ENCODE measurements at regions not wholly inside any gene's neighbourhood (a gene's known extent, or its start where the extent isn't known, plus 50 kb on each side); places are given as distances from the start of the nearest gene placed in this dataset.

DNA sequence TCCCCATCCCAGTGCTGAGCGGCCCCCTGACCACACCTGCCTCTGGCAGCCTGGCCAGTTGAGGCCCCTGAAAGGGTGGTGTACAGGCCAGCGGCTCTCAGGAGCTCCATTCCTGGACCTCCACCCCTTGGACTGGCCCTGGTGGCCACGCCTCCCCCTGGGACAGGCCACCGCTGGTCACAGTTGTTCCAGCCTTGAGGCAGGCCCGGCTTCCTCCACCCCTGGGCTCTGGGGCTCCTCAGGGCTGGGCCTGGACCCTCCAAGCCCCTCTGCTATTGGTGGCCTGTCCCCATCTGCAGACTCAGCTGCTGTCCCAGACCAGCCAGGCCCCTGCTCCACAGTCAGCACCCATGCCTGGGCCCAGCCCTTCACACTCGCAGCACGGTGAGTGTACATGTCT lies 93.2 kb upstream of the NKX1-1 start:
- DNase-seq (ENCODE audit: low read depth in 1 of 2, low spot score in 1 of 2), result no peak

DNA sequence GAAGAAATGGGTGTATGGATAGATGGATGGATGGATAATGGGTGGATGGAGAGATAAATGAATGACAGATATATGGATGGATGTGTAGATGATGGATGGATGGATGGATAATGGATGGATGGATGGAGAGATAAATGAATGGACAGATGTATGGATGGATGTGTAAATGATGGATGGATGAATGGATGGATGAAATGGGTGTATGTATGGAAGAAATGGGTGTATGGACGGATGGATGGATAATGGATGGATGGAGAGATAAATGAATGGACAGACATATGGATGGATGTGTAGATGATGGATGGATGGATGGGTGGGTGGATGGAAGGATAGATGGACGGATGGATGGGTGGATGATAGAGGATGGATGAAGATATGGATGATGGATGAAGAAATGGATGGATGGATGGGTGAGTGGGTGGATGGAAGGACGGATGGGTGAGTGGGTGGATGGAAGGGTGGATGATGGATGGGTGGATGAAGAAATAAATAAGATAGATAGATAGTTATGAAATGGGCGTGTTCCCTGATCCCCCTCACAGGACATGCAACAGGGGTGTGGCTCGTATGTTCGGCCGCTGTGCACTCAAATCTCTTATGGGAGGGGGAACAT lies 91.1 kb upstream of the NKX1-1 start:
- DNase-seq (ENCODE audit: low read depth in 1 of 2, low spot score in 1 of 2), result no peak

DNA sequence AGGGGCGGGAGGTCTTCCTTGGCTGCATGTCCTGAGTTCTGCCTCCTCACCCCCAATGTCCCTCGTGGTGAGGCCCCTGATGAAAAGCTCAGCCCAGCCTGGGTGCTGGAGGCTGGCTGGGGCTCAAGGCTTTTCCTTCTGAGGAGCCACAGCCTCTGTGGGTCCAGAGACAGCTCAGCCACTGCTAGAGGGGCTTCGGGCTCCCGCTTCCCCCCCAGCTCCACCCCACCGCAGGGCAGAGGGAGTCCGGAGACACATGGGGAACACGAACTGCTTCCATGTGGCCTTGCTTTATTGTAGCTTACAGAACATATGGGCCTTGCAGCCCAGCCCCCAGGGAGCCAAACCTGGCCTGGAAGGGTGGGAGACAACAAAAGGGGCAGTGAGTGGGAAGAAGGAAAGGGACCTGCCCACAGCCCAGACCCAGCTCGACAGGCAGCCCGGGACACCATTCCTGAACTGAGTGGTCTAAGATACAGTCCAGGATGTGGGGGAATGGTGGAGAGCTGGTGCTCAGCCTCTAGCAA lies 89.9 kb upstream of the NKX1-1 start:
- DNase-seq (ENCODE audit: low read depth in 1 of 2, low spot score in 1 of 2), result no peak

DNA sequence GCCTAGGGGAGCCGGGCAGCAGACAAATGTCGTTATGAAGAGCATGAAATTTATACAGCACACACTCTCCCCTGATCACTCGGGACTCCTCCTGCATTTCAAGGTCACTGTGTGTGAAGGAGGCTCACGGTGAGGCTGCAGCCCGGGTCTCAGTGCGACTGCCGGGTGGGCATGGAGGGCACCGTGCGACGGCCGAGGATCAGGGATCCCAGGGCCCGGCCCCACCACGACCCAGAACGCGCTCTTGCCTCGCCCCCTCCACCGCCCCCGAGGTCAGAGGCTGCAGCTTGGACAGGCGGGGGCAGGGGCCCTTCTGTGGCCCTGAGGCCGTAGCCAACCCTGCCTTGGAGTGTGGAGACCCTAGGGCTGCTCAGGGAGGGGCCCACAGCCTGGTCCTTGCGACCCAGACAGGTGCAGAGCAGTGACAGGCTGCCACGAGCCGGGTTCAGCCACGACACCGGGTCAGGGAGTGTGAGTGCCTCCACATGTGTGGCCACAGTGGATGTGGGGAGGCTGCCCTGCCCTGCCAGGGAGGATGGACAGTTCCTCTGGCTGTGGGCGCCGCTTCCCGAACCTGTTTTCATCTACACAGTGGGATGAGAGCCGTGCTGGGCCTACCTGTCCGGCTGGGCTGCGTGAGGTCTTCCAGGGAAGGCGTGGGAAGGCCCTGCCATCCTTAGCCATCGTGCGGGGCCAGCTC lies 89.3 kb upstream of the NKX1-1 start:
- DNase-seq (ENCODE audit: low read depth in 1 of 2, low spot score in 1 of 2), result no peak

DNA sequence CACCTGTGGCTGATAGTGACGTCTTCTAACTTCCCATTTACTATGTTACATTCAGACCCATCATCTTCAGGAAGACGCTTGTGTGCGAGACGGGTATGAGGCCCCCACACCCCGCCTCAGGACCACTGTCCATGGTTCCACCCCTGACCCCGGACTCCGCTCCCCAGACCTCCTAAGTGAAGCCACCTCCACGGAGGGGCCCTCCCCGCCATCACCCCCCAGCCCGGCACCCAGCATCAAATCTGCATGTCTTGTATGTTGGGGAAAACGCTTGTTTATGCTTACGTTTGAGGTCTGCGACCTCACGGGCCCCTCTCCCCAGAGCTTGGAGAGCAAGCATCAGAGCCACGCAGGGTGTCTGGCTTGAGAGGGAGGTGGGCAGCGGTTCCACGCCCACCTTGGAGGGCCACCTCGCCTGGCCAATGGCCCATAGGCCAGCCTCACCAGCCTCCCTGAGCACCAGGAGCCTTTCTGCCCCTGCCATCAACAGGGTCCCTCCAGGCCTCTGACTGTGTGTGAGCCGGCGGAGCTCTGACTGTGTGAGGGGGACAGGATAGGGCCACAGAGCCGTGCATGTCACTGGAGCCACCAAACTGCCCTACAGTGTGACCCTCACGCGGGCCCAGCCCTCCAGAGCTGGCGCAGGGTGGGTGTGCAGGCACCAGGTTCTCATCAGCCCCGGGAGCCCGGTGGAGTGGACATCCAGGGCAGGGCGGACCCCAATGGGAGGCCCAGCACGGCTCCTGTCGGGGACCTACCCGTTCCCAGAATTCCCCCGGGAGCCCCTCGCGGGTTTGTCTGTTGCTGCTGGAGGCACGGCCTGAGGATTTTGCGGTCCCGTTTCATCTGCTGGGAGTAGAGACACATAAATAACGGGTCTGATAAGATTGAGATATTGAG lies 88.4 kb upstream of the NKX1-1 start:
- DNase-seq (ENCODE audit: low read depth in 1 of 2, low spot score in 1 of 2), result no peak

DNA sequence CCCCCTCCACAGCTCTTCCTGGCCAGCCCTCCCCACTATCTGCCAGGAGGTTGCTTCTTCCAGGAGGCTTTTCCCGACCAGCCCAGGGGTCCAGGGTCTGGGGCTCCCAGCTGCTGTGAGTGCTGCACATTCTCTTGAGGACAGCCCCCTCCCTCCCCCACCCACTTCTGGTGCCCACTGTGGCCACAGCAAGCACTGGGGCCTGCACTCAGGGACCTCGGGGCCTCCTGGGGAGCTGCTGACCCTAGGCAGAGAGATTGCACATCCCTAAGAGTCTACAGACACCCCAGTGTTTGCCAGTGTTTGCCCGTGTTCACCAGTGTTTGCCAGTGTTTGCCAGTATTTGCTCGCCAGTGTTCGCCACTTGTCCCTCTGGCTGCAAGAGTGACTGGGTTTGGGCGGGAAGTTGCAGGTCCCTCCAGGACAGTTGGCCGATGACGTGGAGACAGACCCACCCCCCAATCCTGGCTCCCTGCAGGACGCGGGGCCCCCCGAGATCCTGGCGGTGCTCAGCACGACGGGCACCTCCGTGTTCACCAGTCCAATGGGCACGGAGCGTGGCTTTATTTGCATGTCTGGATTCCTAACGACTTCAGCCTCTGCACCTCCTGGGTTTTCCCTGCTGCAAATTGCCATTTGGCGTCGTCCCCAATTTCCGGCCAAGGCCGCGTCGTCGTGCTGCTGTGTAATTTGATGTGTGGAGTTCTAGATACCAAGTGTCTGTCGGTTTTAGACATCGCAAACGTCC lies 87.5 kb upstream of the NKX1-1 start:
- DNase-seq (ENCODE audit: low read depth in 1 of 2, low spot score in 1 of 2), result no peak

DNA sequence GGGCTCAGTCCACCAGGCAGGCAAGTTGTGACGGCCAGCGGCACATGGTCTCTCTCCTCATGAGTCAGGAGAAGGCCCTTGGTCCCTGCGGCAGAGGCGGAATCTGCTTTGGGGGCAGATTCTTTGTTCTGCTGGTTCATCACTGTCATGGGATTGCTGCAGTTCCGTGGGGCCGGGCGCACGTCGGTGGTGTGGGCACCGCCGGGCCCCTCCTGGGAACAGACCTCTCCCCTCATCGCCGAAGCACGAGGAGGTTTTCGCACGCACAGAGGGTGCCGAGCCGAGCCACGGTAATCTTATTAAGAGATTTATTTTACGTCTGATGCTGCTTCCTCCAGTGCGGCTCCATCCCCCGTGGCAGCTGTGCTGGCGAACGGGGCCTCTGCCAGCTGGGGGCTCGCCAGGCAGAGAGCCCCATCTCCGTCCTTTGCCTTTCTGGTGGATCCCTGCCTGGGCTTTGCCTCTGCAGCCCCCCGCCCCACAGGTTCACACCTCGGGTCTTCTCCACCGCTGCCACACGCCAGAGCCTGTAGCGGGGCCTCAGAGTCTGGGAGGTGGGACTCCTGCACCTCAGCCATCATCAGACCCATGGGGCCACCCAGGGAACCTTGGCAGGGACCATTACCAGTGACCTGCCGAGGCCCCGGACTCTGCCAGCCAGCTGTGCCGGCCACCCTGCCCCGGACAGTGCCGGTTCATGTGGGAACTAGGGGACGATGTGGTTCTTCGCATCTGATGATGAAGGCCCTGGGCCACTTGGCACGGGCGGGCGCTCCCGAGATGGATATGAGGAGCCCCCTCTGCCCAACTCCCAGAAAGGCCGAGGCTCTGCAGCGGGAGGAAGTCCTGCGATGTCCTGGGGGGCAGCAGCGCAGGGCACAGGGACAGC lies 86.7 kb upstream of the NKX1-1 start:
- no peak for DNase-seq (ENCODE audit: low read depth in 1 of 2, low spot score in 1 of 2)

DNA sequence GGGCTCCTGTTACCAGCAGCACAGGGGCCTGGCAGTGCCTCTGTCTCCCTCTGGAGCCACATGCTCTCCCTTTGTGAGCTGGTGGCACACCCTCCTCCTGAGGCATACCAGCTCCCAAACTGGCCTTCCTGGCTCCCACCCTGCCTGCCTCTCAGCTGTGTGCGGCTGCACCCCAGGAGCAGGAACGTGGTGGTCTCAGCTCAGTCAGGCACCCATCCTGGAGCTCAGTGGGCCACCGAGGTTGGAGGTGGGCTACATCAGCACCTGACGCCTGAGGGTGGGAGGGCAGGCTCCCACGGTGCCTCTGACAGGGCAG lies 85.9 kb upstream of the NKX1-1 start:
- no peak for DNase-seq (ENCODE audit: low read depth in 1 of 2, low spot score in 1 of 2)

DNA sequence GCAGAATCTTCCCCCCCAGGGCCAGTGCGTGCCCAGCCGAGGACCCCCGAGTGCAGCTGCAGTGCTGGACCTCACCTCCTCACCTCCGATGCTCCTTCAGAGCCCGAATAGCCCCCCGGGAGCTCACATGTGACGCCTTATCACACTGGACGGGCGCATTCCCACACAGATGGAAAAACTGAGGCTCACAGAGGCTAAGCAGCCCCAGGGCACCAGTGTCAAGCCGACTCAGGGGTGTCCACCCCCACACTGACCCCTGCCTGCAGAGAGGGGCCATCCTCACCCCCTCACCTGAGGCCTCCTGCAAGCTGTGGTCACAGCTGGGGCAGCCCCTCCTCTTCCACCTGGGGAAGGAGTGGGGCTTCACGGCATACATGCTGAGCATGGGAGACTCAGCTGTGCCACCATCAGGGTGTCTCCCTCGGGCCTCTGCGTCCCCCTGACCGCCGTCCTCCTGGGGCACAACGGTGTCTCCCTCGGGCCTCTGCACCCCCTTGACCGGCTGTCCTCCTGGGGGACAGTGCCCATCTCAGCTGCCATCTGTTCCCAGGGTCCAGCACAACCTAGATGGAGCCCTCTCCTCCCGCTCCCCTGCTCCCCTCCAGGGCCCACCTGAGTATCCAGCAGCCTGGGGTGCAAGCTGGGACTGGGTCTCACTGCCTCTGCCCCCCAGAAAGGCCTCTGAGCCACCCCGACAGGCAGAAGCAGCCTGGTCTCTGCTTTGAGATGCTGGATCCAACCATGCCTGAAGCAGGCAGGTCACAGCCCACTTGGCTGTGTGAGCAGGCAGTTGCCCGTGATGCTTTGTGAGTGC lies 85.3 kb upstream of the NKX1-1 start:
- peak in 1 of 2 donors; percentile 1 for DNase-seq (ENCODE audit: low read depth in 1 of 2, low spot score in 1 of 2)

DNA sequence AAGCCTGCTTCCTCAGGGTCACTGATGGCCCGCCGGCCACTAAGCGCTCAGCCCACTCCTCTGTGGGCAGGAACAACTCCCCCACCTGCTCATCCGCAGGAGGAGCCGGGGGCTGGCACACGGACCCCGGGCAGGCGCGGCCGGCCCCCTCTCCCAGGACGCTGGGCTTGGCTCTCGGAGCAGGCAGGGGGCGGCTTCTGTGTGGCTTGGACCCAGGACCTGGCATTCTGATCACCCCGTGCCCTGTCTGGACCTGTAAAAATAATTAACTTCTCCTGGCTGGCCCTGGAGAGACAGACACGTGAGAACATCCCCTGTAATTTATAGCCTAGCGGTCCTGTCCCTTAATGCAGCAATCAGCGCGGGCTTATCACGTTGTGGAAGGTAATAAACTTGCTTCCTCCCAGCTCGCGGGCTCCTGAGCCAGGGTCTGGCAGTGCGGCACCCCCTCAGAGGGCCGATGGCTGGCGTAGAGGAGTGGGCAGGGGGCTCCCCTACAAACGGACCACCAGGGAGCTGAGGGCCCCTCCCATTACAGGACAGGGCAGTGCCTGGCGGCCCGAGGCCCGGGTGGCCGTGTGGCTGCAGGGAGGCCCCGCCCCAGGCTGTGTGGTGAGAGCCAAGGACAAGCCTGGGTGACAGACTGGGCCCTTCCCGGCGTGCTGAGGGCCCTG lies 84.5 kb upstream of the NKX1-1 start:
- DNase-seq (ENCODE audit: low read depth in 1 of 2, low spot score in 1 of 2), result no peak

DNA sequence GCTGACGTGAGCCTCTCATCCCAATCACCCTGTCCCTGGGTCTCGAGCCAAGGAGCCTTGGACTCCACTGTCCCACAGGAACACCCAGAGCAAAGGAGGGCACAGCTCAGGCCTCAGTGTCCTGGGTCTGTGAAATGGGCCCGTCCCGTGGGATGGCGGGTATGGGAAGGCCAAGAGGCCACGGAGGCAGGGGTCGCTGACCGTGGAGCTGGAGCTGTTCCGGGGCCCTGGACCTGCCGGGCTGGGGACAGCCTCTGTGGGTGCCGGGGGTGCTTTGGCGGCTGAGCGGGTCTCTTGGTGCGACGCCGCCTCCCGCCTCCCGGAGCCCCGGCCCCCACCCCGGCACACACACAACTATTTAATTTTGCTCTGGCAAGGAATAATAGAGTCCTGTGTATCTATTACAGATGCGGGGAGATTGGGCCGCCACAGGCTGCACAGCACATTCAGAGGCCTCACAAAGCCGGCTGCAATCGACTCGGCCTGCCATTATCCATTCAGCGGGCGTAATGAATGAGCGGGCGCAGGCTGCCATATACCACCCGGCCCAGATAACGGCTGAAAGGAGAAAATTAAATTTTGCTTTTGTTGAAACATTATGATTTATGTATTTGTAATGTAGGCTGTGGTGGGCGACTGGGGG lies 83.9 kb upstream of the NKX1-1 start:
- DNase-seq (ENCODE audit: low read depth in 1 of 2, low spot score in 1 of 2), result no peak

DNA sequence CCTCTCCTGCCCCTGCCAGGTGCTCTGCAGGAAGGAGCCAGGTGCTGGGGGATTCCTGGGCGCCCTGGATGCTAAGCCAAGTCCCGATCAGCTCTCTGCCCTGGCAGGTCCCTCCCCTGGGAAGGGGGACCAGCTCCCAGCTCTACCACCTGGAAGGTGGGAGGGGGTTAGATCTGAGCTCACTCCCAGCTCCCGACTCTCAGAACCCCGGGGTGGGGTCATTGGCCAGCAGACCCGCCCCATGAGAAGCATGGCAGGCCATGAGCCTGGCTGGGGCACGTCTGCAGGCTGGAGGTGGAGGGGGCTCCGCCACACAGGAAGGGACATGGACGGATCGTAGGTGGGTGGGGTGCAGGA lies 83.4 kb upstream of the NKX1-1 start:
- no peak for DNase-seq (ENCODE audit: low read depth in 1 of 2, low spot score in 1 of 2)

DNA sequence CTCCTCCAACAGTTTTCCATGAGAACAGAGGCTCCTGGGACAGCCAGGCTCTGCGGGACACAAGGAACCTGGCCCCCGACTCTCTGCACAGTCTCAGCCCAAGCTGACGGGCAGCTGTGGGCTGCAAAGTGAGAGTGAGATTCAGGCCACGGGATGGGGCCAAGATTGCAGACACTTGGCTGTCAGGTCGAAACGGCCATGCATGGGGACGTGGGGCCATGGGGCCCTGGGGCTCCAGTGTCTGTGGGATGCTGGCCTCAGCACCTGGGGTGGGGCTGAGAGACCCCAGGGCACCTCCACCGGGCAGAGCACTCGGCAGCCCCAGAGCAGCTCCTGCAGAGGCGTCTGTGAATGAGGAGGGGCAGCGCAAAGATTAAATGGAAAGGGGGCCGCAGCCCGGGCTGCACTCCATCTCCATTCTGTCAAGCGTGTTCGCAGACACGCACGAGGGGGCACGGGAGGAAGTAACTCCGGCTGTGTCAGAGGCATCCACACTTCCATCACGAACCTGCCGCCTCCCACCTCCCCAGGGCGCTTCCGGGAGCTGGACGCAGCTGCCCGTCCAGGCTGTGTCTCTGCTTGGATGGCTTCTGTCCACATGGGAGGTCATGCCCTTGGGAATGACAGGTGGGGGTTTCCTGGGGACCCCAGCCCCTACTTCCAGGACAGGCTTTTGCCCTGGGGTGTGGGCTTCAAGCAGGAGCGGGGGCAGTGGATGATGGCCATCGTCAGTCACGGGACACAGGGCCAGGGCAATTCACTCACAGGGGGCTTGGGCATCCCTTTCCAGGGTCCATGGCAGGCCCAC lies 82.8 kb upstream of the NKX1-1 start:
- DNase-seq (ENCODE audit: low read depth in 1 of 2, low spot score in 1 of 2), result no peak

DNA sequence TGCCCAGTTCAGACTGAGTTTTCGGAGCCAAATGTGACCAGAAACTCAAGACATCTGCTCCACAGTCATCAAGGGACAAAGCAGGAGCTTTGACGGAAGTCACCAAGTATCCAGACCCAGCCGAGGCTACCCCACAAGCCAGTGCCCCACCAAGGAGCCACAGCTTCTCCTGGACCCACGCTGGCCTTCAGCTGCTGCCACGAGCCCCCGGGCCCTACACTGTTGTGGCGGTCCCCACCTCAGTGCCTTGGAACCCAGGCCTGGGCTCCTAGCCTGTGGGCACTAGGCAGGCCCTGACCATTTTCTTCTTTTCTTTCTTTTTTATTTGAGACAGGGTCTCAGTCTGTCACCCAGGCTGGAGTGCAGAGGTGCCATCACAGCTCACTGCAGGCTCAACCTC lies 82.1 kb upstream of the NKX1-1 start:
- no peak for DNase-seq (ENCODE audit: low read depth in 1 of 2, low spot score in 1 of 2)

DNA sequence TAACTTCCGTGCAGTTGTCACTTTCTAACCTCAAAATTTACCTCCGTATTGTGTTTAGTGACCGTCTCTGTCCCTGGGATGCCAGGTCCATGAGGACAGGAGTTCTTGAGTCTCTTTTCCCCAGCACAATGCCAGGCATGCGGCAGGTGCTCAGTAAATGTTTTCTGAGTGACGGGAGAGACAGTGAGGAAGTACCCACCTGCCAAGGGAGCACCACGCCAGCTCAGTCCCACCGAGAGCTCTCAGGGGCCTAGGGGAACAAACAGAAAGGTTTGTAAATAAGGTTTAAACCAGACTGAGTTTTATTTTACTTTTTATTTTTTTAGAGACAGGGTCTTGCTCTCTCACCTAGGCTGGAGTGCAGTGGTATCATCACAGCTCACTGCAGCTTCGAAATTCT lies 81.5 kb upstream of the NKX1-1 start:
- no peak for DNase-seq (ENCODE audit: low read depth in 1 of 2, low spot score in 1 of 2)

DNA sequence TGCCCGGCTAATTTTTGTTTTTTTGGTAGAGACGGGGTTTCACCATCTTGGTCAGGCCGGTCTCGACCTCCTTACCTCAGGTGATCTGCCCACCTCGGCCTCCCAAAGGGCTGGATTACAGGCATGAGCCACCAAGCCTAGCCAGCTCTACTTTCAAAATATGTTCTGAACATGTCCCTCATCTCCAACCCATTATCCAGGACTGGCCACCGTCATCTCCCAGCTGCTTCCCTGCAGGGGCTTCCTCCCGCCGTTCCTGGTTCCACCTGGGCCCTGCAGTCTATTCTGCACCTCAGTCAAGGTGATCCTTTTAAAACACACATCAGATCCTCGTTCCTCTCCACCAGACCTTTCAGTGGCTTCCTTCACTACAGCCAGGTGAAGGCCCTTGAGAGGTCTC lies 80.9 kb upstream of the NKX1-1 start:
- no peak for DNase-seq (ENCODE audit: low read depth in 1 of 2, low spot score in 1 of 2)

DNA sequence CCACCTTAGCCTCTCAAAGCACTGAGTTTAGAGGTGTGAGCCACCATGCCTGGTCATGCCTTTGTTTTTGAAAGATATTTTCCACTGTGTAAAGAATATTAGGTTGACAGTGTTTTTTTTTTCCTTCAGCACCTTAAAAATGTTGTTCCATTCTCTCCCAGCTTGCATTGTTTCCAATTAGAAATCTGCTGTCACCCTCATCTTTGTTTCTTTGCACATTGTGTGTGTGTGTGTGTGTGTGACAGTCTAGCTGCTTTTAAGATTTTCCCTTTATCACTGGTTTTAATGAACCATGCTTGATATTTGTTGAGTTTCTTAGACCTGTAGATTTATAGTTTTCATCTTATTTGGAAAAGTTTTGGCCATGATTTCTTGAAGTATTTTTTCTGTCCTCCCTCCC lies 79.0 kb upstream of the NKX1-1 start:
- DNase-seq (ENCODE audit: low read depth in 1 of 2, low spot score in 1 of 2), result no peak

DNA sequence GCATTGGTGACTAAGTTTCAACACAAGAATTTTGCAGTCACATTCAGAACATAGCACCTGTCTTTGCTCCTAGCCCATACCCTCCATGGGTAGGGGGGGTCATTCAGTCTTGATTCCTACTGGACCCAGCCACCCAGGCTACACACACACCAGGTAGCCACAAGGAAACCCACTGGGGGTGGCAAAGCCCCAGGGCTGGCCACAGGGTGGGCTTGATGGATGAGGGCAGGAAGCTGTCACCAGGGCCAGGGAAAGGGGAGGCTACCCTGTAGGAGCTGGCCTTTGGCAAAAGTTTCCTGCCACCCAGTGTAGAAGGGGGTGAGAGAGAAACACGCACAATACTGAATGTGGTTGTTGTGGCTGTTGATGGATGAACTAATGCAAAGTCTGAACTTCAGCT lies 74.5 kb upstream of the NKX1-1 start:
- no peak for DNase-seq (ENCODE audit: low read depth in 1 of 2, low spot score in 1 of 2)
